H9 (cell line): ENCODE measurements at regions not wholly inside any gene's neighbourhood (a gene's known extent, or its start where the extent isn't known, plus 50 kb on each side); places are given as distances from the start of the nearest gene placed in this dataset.

ENCODE experiments used
- DNase-seq: peaks from one replicate; pipeline ENCODE4 v3.0.0-alpha.2; 2017
- H2AFZ ChIP-seq: one replicate; pipeline ENCODE4 v1.6.1; 2013; ENCODE audit warnings: mild to moderate bottlenecking, low read length, control low read depth, moderate library complexity
- H2AK5ac ChIP-seq: 2 replicates; pipeline ENCODE4 v1.6.1; 2013; ENCODE audit warnings: low read length, control low read depth, mixed read lengths; ENCODE audit not compliant: insufficient read length
- H2BK120ac ChIP-seq: one replicate; pipeline ENCODE4 v1.6.1; 2013; ENCODE audit warnings: low read depth, mild to moderate bottlenecking, low read length, control low read depth, inconsistent platforms; ENCODE audit not compliant: poor library complexity, severe bottlenecking
- H2BK12ac ChIP-seq: 2 replicates; pipeline ENCODE4 v1.6.1; 2013; ENCODE audit warnings: low read length, control low read depth, mixed read lengths, low read depth; ENCODE audit not compliant: insufficient read length
- H2BK15ac ChIP-seq: 2 replicates; pipeline ENCODE4 v1.6.1; 2013; ENCODE audit warnings: low read depth, low read length, control low read depth
- H2BK20ac ChIP-seq: one replicate; pipeline ENCODE4 v1.6.1; 2013; ENCODE audit warnings: low read depth, mild to moderate bottlenecking, low read length, control low read depth, inconsistent platforms; ENCODE audit not compliant: poor library complexity, severe bottlenecking
- H2BK5ac ChIP-seq: 2 replicates; pipeline ENCODE4 v1.6.1; 2013; ENCODE audit warnings: low read length, control low read depth, mixed read lengths; ENCODE audit not compliant: insufficient read length
- H3K14ac ChIP-seq: 2 replicates; pipeline ENCODE4 v1.6.1; 2013; ENCODE audit warnings: low read length, control low read depth; ENCODE audit not compliant: insufficient read depth
- H3K18ac ChIP-seq: 2 replicates; pipeline ENCODE4 v1.6.1; 2013; ENCODE audit warnings: low read depth, mild to moderate bottlenecking, mixed read lengths, low read length, control low read depth; ENCODE audit not compliant: insufficient read length
- H3K23ac ChIP-seq: 2 replicates; pipeline ENCODE4 v1.6.1; 2013; ENCODE audit warnings: low read length, control low read depth, mixed read lengths, low read depth; ENCODE audit not compliant: insufficient read length
- H3K23me2 ChIP-seq: 2 replicates; pipeline ENCODE4 v1.6.1; 2013; ENCODE audit warnings: low read depth, mild to moderate bottlenecking, mixed read lengths, low read length, control low read depth; ENCODE audit not compliant: insufficient read length, poor library complexity, severe bottlenecking
- H3K27ac ChIP-seq: 2 replicates; pipeline ENCODE4 v1.5.1; 2013; ENCODE audit warnings: low read length, control low read depth, mixed read lengths, low read depth; ENCODE audit not compliant: insufficient read length
- H3K27me3 ChIP-seq: 2 replicates; pipeline ENCODE4 v1.6.1; 2013; ENCODE audit warnings: low read length, control low read depth, inconsistent platforms; ENCODE audit not compliant: insufficient read depth
- H3K4ac ChIP-seq: 2 replicates; pipeline ENCODE4 v1.6.1; 2013; ENCODE audit warnings: low read depth, mild to moderate bottlenecking, control low read depth, inconsistent platforms, low read length, moderate library complexity
- H3K4me1 ChIP-seq: 2 replicates; pipeline ENCODE4 v1.6.1; 2013; ENCODE audit warnings: low read length, control low read depth, inconsistent platforms; ENCODE audit not compliant: insufficient read depth
- H3K4me2 ChIP-seq: 2 replicates; pipeline ENCODE4 v1.6.1; 2013; ENCODE audit warnings: low read length, control low read depth, mixed read lengths; ENCODE audit not compliant: insufficient read length, insufficient read depth
- H3K56ac ChIP-seq: 2 replicates; pipeline ENCODE4 v1.6.1; 2013; ENCODE audit warnings: low read depth, mild to moderate bottlenecking, mixed read lengths, low read length, control low read depth; ENCODE audit not compliant: insufficient read length
- H3K79me1 ChIP-seq: 2 replicates; pipeline ENCODE4 v1.6.1; 2013; ENCODE audit warnings: low read depth, mild to moderate bottlenecking, moderate library complexity, low read length, control low read depth, inconsistent platforms; ENCODE audit not compliant: insufficient read depth, poor library complexity, severe bottlenecking
- H3K79me2 ChIP-seq: 2 replicates; pipeline ENCODE4 v1.6.1; 2013; ENCODE audit warnings: low read length, control low read depth, inconsistent platforms; ENCODE audit not compliant: insufficient read depth
- H3K9ac ChIP-seq: 2 replicates; pipeline ENCODE4 v1.6.1; 2013; ENCODE audit warnings: low read length, control low read depth, mixed read lengths; ENCODE audit not compliant: insufficient read length; ENCODE audit errors: extremely low read depth
- H3K9me3 ChIP-seq: one replicate; pipeline ENCODE4 v1.6.1; 2013; ENCODE audit warnings: low read depth, low read length, inconsistent platforms; ENCODE audit not compliant: control insufficient read depth
- H3T11ph ChIP-seq: one replicate; pipeline ENCODE4 v1.6.1; 2013; ENCODE audit warnings: mild to moderate bottlenecking, low read length, control low read depth, inconsistent platforms
- H4K20me1 ChIP-seq: one replicate; pipeline ENCODE4 v1.6.1; 2013; ENCODE audit not compliant: control insufficient read depth, insufficient read length, insufficient read depth
- H4K5ac ChIP-seq: 2 replicates; pipeline ENCODE4 v1.6.1; 2013; ENCODE audit warnings: low read depth, mild to moderate bottlenecking, mixed read lengths, low read length, control low read depth; ENCODE audit not compliant: insufficient read length
- H4K8ac ChIP-seq: replicated peaks from 2 replicates; pipeline ENCODE4 v1.6.1; 2013; ENCODE audit warnings: low read length, control low read depth, mixed read lengths, low read depth; ENCODE audit not compliant: insufficient read length
- H4K91ac ChIP-seq: 2 replicates; pipeline ENCODE4 v1.6.1; 2013; ENCODE audit warnings: low read depth, mild to moderate bottlenecking, moderate library complexity, mixed read lengths, low read length, control low read depth; ENCODE audit not compliant: insufficient read length
- H3K27ac Mint-ChIP-seq, 3 experiments: 2 replicates in 2 of 3; 3 replicates in 1 of 3; pipeline ENCODE4 v1.8.0; 2020 to 2021; ENCODE audit warnings: mixed read lengths in 3 of 3, mild to moderate bottlenecking in 1 of 3, moderate library complexity in 1 of 3
- H3K27me3 Mint-ChIP-seq: 2 replicates; pipeline ENCODE4 v1.8.0; 2021; ENCODE audit warnings: low read depth, mild to moderate bottlenecking, moderate library complexity, mixed read lengths
- H3K36me3 Mint-ChIP-seq, 3 experiments: 2 replicates in 2 of 3; 3 replicates in 1 of 3; pipeline ENCODE4 v1.8.0; 2020 to 2021; ENCODE audit warnings: low read depth in 3 of 3, mixed read lengths in 3 of 3; ENCODE audit not compliant: insufficient read depth in 1 of 3
- H3K4me1 Mint-ChIP-seq, 2 experiments: 2 replicates each; pipeline ENCODE4 v1.8.0; 2020; ENCODE audit warnings: mixed read lengths in 2 of 2
- H3K4me3 Mint-ChIP-seq, 2 experiments: 2 replicates in 1 of 2; 3 replicates in 1 of 2; pipeline ENCODE4 v1.8.0; 2020 to 2021; ENCODE audit warnings: mild to moderate bottlenecking in 2 of 2, mixed read lengths in 2 of 2, moderate library complexity in 1 of 2
- H3K9me3 Mint-ChIP-seq, 2 experiments: 2 replicates in 1 of 2; 3 replicates in 1 of 2; pipeline ENCODE4 v1.8.0; 2020; ENCODE audit warnings: mild to moderate bottlenecking in 2 of 2, mixed read lengths in 2 of 2, moderate library complexity in 1 of 2
- WGBS: extraction: QIAGEN DNeasy Blood & Tissue Kit; methylation state at CpG from one replicate; pipeline ENCODE4 v1.1.7; 2013; ENCODE audit warnings: missing lambda C conversion rate, low lambda C conversion rate, mixed read lengths; ENCODE audit not compliant: insufficient read length; ENCODE audit errors: extremely low coverage; 5-methylcytosine and 5-hydroxymethylcytosine counted together
- TF ChIP-seq, protein P1 (sequence below): fragments of 200-600 bp; sonication (generic); conservative IDR thresholded peaks from 3 replicates; pipeline ENCODE4 v1.8.0; 2021; ENCODE audit warnings: antibody characterized with exemption, mild to moderate bottlenecking

GRCh38 chr17:70687421-70687820, 518.1 kb downstream of the KCNJ2 start:
- no peak overlapping the region for H2BK12ac ChIP-seq
- no peak for DNase-seq
- no peaks in the 10 kb centered on the region for H3K79me1 ChIP-seq
- TF ChIP-seq, protein P1, sequence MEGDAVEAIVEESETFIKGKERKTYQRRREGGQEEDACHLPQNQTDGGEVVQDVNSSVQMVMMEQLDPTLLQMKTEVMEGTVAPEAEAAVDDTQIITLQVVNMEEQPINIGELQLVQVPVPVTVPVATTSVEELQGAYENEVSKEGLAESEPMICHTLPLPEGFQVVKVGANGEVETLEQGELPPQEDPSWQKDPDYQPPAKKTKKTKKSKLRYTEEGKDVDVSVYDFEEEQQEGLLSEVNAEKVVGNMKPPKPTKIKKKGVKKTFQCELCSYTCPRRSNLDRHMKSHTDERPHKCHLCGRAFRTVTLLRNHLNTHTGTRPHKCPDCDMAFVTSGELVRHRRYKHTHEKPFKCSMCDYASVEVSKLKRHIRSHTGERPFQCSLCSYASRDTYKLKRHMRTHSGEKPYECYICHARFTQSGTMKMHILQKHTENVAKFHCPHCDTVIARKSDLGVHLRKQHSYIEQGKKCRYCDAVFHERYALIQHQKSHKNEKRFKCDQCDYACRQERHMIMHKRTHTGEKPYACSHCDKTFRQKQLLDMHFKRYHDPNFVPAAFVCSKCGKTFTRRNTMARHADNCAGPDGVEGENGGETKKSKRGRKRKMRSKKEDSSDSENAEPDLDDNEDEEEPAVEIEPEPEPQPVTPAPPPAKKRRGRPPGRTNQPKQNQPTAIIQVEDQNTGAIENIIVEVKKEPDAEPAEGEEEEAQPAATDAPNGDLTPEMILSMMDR, result no peak
- no peaks in the 10 kb centered on the region for H3K79me2 ChIP-seq
- H4K91ac ChIP-seq, result no peak overlapping the region
- WGBS, result no CpG with 5 or more reads among the region's 1 CpG
- peaks cover 4 to 5% of the 10 kb centered on the region in 2 experiments; a peak in 4 of 5 replicates for H3K9me3 Mint-ChIP-seq
- H3K4me1 Mint-ChIP-seq, result peaks cover 10 to 13% of the 10 kb centered on the region in 2 experiments
- no peak overlapping the region for H4K8ac ChIP-seq
- no peak overlapping the region for H3K4me2 ChIP-seq
- no peak overlapping the region for H3K56ac ChIP-seq
- no peak overlapping the region for H2AFZ ChIP-seq
- no peak overlapping the region for H2BK5ac ChIP-seq
- no peak overlapping the region for H3K4me3 Mint-ChIP-seq
- no peaks in the 10 kb centered on the region for H3K9me3 ChIP-seq
- H3K27me3 ChIP-seq, result no peaks in the 10 kb centered on the region
- H3K14ac ChIP-seq, result no peak overlapping the region
- no peak overlapping the region for H3K23ac ChIP-seq
- no peak overlapping the region for H2AK5ac ChIP-seq
- H3K9ac ChIP-seq, result no peak overlapping the region
- no peak overlapping the region for H2BK15ac ChIP-seq
- peaks cover 0 to 14% (median 0%) of the 10 kb centered on the region in 3 experiments; a peak in 3 of 7 replicates for H3K36me3 Mint-ChIP-seq
- no peak overlapping the region for H3K27ac Mint-ChIP-seq
- H3K23me2 ChIP-seq, result no peaks in the 10 kb centered on the region
- H3K18ac ChIP-seq, result no peak overlapping the region
- no peak overlapping the region for H3T11ph ChIP-seq
- H3K27ac ChIP-seq, result no peak overlapping the region
- H3K4me1 ChIP-seq, result peaks cover 8% of the 10 kb centered on the region
- H4K5ac ChIP-seq, result no peak overlapping the region
- no peak overlapping the region for H2BK120ac ChIP-seq
- no peak overlapping the region for H3K4ac ChIP-seq
- no peaks in the 10 kb centered on the region for H4K20me1 ChIP-seq
- H2BK20ac ChIP-seq, result no peak overlapping the region
- H3K27me3 Mint-ChIP-seq, result no peaks in the 10 kb centered on the region
